ENCODE measurements at regions not wholly inside any gene's neighbourhood (a gene's known extent, or its start where the extent isn't known, plus 50 kb on each side); places are given as distances from the start of the nearest gene placed in this dataset.
"Not testable (repeated sequence)": the region's sequence is repeated elsewhere in the genome, so short reads cannot be mapped to it uniquely, and the experiment has no call there.

DNA sequence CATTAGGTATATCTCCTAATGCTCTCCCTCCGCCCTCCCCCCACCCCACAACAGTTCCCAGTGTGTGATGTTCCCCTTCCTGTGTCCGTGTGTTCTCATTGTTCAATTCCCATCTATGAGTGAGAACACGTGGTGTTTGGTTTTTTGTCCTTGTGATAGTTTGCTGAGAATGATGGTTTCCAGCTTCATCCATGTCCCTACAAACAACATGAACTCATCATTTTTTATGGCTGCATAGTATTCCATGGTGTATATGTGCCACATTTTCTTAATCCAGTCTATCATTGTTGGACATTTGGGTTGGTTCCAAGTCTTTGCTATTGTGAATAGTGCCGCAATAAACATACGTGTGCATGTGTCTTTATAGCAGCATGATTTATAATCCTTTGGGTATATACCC is 505.3 kb downstream of the CSNK1G3 start:
- TF ChIP-seq EZH2phosphoT487 (IDR thresholded peaks at IDR 0.05; ENCODE audit: insufficient read depth, low read depth); EZH2 (IDR thresholded peaks at IDR 0.05; ENCODE audit: insufficient read depth, poor library complexity, severe bottlenecking): not testable (repeated sequence)
